ENCODE measurements at regions not wholly inside any gene's neighbourhood (a gene's known extent, or its start where the extent isn't known, plus 50 kb on each side); places are given as distances from the start of the nearest gene placed in this dataset.

DNA sequence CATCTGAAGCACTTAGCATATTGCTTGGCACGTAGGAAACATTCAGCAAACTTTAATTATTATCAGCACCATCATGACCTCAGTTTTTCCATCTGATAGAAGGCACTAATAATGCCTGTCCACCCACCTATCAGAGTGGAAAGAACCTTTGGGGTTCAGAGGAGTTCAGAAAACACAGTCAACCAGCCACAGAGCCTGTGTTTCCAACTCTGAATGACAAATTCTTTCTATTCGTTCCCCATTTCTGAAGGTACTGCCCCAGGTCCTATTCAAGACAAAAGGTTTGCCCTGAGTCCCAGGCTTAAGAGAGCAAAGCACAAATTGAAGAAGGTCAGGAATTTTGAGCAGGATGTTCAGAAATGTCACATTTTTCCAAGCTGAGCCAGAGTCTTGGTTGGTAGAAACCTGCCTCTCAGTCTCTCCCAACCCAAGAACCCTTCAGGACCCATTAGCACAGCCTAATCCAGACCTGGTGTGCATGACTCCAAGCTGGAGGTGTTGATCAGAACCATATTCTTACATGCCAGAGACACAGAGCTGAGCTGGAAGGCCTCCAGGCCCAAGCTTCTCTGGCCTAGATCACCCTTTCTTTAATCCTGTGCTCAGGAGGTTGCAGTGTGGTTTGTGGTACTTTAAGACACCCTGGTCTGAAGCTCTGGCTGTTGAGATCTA lies 114.4 kb downstream of the TBX5 start:
- TF ChIP-seq, protein P1, sequence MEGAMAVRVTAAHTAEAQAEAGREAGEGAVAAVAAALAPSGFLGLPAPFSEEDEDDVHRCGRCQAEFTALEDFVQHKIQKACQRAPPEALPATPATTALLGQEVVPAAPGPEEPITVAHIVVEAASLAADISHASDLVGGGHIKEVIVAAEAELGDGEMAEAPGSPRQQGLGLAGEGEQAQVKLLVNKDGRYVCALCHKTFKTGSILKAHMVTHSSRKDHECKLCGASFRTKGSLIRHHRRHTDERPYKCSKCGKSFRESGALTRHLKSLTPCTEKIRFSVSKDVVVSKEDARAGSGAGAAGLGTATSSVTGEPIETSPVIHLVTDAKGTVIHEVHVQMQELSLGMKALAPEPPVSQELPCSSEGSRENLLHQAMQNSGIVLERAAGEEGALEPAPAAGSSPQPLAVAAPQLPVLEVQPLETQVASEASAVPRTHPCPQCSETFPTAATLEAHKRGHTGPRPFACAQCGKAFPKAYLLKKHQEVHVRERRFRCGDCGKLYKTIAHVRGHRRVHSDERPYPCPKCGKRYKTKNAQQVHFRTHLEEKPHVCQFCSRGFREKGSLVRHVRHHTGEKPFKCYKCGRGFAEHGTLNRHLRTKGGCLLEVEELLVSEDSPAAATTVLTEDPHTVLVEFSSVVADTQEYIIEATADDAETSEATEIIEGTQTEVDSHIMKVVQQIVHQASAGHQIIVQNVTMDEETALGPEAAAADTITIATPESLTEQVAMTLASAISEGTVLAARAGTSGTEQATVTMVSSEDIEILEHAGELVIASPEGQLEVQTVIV (IDR thresholded peaks at IDR 0.05; ENCODE audit: borderline replicate concordance, partially characterized antibody) = no peak
- TF ChIP-seq POLR2AphosphoS5 (IDR thresholded peaks at IDR 0.05; ENCODE audit: low read length) = no peak
- TF ChIP-seq, protein P2, sequence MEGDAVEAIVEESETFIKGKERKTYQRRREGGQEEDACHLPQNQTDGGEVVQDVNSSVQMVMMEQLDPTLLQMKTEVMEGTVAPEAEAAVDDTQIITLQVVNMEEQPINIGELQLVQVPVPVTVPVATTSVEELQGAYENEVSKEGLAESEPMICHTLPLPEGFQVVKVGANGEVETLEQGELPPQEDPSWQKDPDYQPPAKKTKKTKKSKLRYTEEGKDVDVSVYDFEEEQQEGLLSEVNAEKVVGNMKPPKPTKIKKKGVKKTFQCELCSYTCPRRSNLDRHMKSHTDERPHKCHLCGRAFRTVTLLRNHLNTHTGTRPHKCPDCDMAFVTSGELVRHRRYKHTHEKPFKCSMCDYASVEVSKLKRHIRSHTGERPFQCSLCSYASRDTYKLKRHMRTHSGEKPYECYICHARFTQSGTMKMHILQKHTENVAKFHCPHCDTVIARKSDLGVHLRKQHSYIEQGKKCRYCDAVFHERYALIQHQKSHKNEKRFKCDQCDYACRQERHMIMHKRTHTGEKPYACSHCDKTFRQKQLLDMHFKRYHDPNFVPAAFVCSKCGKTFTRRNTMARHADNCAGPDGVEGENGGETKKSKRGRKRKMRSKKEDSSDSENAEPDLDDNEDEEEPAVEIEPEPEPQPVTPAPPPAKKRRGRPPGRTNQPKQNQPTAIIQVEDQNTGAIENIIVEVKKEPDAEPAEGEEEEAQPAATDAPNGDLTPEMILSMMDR (IDR thresholded peaks at IDR 0.05 in 2 of 3, conservative IDR thresholded peaks at IDR 0.05 in 1 of 3; ENCODE audit: control insufficient read depth in 2 of 3, extremely low read depth in 1 of 3, insufficient read depth in 1 of 3, low read depth in 3 of 3, low read length in 3 of 3) = no peak
- TF ChIP-seq, protein P3, sequence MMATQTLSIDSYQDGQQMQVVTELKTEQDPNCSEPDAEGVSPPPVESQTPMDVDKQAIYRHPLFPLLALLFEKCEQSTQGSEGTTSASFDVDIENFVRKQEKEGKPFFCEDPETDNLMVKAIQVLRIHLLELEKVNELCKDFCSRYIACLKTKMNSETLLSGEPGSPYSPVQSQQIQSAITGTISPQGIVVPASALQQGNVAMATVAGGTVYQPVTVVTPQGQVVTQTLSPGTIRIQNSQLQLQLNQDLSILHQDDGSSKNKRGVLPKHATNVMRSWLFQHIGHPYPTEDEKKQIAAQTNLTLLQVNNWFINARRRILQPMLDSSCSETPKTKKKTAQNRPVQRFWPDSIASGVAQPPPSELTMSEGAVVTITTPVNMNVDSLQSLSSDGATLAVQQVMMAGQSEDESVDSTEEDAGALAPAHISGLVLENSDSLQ (IDR thresholded peaks at IDR 0.05) = no peak
- TF ChIP-seq, protein P4, sequence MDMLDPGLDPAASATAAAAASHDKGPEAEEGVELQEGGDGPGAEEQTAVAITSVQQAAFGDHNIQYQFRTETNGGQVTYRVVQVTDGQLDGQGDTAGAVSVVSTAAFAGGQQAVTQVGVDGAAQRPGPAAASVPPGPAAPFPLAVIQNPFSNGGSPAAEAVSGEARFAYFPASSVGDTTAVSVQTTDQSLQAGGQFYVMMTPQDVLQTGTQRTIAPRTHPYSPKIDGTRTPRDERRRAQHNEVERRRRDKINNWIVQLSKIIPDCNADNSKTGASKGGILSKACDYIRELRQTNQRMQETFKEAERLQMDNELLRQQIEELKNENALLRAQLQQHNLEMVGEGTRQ (IDR thresholded peaks at IDR 0.05; ENCODE audit: borderline replicate concordance, low read depth, low read length) = no peak
- TF ChIP-seq YY1 (IDR thresholded peaks at IDR 0.05; ENCODE audit: low read depth, low read length) = no peak

All from GM12878 (cell line).